Natural killer cell (primary cell): ENCODE measurements at regions not wholly inside any gene's neighbourhood (a gene's known extent, or its start where the extent isn't known, plus 50 kb on each side); places are given as distances from the start of the nearest gene placed in this dataset.

Experiments
- ATAC-seq, 3 donors: fragments of 150-1000 bp in 2 of 3; fragments of 200-7000 bp in 1 of 3; cut with Tn5 transposase; 1 replicate in 1 of 3; 2 replicates in 2 of 3; pipeline ENCODE4 v1.10.0; 2021; ENCODE audit warnings: mild to moderate bottlenecking in 2 of 3, moderate library complexity in 2 of 3
- DNase-seq, 2 donors: peaks; one replicate each; pipeline versions ENCODE4 v3.0.0 to v3.0.0-alpha.2; 2013 to 2021; ENCODE audit warnings: mixed read lengths in 1 of 2
- H3K27ac ChIP-seq: one replicate; pipeline ENCODE4 v1.5.1; 2013; ENCODE audit warnings: mild to moderate bottlenecking, low read length
- H3K27me3 ChIP-seq: one replicate; pipeline ENCODE4 v1.6.1; 2013; ENCODE audit warnings: low read length; ENCODE audit not compliant: control insufficient read depth, insufficient read depth
- H3K36me3 ChIP-seq: one replicate; pipeline ENCODE4 v1.6.1; 2013; ENCODE audit warnings: low read length; ENCODE audit not compliant: control insufficient read depth, insufficient read depth
- H3K4me1 ChIP-seq: one replicate; pipeline ENCODE4 v1.6.1; 2013; ENCODE audit warnings: low read length; ENCODE audit not compliant: control insufficient read depth, insufficient read depth
- H3K4me3 ChIP-seq: one replicate; pipeline ENCODE4 v1.5.1; 2013; ENCODE audit warnings: low read length
- H3K9me3 ChIP-seq: one replicate; pipeline ENCODE4 v1.6.1; 2013; ENCODE audit warnings: low read length; ENCODE audit not compliant: control insufficient read depth, insufficient read depth
- H3K27ac Mint-ChIP-seq, 2 donors: one replicate each; pipeline ENCODE4 v1.8.0; 2022; ENCODE audit warnings: mild to moderate bottlenecking in 2 of 2, mixed read lengths in 2 of 2, moderate library complexity in 1 of 2
- H3K27me3 Mint-ChIP-seq, 2 donors: one replicate each; pipeline ENCODE4 v1.8.0; 2022; ENCODE audit warnings: low read depth in 2 of 2, mixed read lengths in 2 of 2
- H3K36me3 Mint-ChIP-seq: one replicate; pipeline ENCODE4 v1.8.0; 2022; ENCODE audit warnings: mixed read lengths
- H3K4me1 Mint-ChIP-seq, 2 donors: one replicate each; pipeline ENCODE4 v1.8.0; 2022; ENCODE audit warnings: mixed read lengths in 2 of 2
- H3K4me3 Mint-ChIP-seq: one replicate; pipeline ENCODE4 v1.8.0; 2022; ENCODE audit warnings: mild to moderate bottlenecking, moderate library complexity, mixed read lengths
- H3K9me3 Mint-ChIP-seq, 2 donors: one replicate each; pipeline ENCODE4 v1.8.0; 2022; ENCODE audit warnings: mixed read lengths in 2 of 2
- WGBS: methylation state at CpG from one replicate; pipeline ENCODE4 v1.1.7; 2013; ENCODE audit warnings: missing lambda C conversion rate; ENCODE audit not compliant: insufficient coverage; 5-methylcytosine and 5-hydroxymethylcytosine counted together
- intact Hi-C: fragments of 100-400 bp; cut with micrococcal nuclease; formaldehyde crosslinking; loops from one replicate; pipeline ENCODE4 v1.14.2; 2022
- TF ChIP-seq, protein P1 (sequence below): fragments of 200-600 bp; IDR thresholded peaks from one replicate; pipeline ENCODE4 v1.8.0; 2022; ENCODE audit warnings: antibody characterized with exemption

DNA sequence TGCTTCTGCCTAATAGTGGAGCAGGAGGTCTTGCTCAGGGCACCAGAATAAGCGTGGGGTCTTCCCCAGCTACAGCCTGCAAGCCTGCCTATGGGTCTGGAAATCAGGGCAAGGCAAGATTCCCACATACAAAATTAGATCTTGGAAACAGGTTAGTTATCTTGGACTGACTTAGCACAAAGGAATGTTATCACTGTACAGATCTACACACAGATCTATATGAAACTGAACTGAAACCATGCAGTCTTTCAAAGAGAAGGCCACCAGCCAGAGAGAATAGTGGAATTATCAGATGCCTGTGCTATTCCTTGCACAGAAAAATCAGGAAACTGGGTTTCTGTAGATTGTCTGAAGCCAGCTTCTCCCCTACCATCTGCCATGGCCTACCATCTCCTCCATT lies 585.7 kb downstream of the ACTL7B start:
- Histone ChIP-seq H3K4me3 (no peak overlapping the region), H3K27ac (no peak overlapping the region), H3K9me3 (no peaks in the 10 kb centered on the region), H3K27me3 (no peaks in the 10 kb centered on the region), H3K4me1 (no peaks in the 10 kb centered on the region), H3K36me3 (no peaks in the 10 kb centered on the region)
- DNase-seq (no peak), ATAC-seq (no peak)
- TF ChIP-seq, protein P1, sequence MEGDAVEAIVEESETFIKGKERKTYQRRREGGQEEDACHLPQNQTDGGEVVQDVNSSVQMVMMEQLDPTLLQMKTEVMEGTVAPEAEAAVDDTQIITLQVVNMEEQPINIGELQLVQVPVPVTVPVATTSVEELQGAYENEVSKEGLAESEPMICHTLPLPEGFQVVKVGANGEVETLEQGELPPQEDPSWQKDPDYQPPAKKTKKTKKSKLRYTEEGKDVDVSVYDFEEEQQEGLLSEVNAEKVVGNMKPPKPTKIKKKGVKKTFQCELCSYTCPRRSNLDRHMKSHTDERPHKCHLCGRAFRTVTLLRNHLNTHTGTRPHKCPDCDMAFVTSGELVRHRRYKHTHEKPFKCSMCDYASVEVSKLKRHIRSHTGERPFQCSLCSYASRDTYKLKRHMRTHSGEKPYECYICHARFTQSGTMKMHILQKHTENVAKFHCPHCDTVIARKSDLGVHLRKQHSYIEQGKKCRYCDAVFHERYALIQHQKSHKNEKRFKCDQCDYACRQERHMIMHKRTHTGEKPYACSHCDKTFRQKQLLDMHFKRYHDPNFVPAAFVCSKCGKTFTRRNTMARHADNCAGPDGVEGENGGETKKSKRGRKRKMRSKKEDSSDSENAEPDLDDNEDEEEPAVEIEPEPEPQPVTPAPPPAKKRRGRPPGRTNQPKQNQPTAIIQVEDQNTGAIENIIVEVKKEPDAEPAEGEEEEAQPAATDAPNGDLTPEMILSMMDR: no peak
- Mint-ChIP-seq H3K27ac (no peak overlapping the region), H3K36me3 (no peaks in the 10 kb centered on the region), H3K27me3 (no peaks in the 10 kb centered on the region), H3K4me3 (no peak overlapping the region), H3K4me1 (peaks cover 0 to 6% of the 10 kb centered on the region in 2 donors), H3K9me3 (peaks cover 0 to 11% of the 10 kb centered on the region in 2 donors)
- 75% methylated on average over 1 of the region's 1 CpG for WGBS
- intact Hi-C loops: no loop called here

DNA sequence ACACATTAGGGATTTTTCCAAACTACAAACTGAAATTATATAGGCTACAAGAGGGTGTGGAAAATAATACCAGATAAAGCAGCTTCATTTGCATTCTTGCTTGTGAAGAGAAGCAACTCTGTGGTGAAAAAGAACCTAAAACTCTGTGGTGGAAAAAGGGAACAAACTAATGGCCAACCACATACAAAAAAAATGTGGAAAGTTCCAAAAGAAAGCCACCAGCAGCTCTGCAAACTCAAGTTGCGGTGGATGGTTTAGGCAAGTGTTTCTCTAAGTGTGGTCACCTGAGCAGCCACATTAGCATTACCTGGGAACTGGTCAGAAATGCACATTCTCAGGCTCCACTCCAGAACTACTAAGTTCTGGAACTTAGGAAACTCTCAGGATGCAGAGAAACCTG lies 586.4 kb downstream of the ACTL7B start:
- no peaks in the 10 kb centered on the region for H3K27me3 Mint-ChIP-seq
- no peak for ATAC-seq
- H3K4me1 Mint-ChIP-seq: peaks cover 0 to 6% of the 10 kb centered on the region in 2 donors
- no peak overlapping the region for H3K4me3 ChIP-seq
- H3K27ac ChIP-seq: no peak overlapping the region
- intact Hi-C loops: no loop called here
- H3K4me1 ChIP-seq: no peaks in the 10 kb centered on the region
- no peak overlapping the region for H3K27ac Mint-ChIP-seq
- DNase-seq: no peak
- no peaks in the 10 kb centered on the region for H3K36me3 ChIP-seq
- H3K4me3 Mint-ChIP-seq: no peak overlapping the region
- H3K9me3 Mint-ChIP-seq: peaks cover 0 to 8% of the 10 kb centered on the region in 2 donors
- TF ChIP-seq, protein P1: no peak
- no peaks in the 10 kb centered on the region for H3K36me3 Mint-ChIP-seq
- no peaks in the 10 kb centered on the region for H3K9me3 ChIP-seq
- H3K27me3 ChIP-seq: no peaks in the 10 kb centered on the region
- 33% methylated on average over 1 of the region's 1 CpG for WGBS

DNA sequence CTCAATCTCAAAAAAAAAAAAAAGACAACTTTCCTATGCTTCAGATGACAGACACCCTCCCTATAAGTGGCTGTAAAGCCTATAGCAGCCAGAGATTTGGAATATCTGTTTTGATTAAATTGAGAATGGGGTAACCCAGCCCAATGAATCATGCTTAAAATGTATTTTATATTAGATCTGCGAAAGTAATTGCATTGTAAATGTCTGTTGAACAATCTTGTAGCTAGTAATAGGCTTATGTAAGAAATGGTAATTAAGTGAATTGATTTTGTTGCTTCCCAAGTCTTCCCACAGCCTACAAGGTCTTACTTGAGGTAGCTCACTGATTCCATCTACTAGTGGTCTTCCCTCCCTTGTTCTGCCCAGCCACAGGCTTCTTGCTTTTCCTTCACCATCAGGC lies 590.7 kb downstream of the ACTL7B start:
- H3K4me1 Mint-ChIP-seq: peaks cover 0 to 6% of the 10 kb centered on the region in 2 donors
- Histone ChIP-seq H3K27me3 (no peaks in the 10 kb centered on the region), H3K4me3 (no peak overlapping the region), H3K27ac (no peak overlapping the region), H3K4me1 (no peaks in the 10 kb centered on the region), H3K9me3 (no peaks in the 10 kb centered on the region), H3K36me3 (no peaks in the 10 kb centered on the region)
- H3K27ac Mint-ChIP-seq: no peak overlapping the region
- DNase-seq: no peak
- TF ChIP-seq, protein P1: no peak
- peaks cover 0 to 9% of the 10 kb centered on the region in 2 donors for H3K9me3 Mint-ChIP-seq
- 91% methylated on average over 1 of the region's 1 CpG for WGBS
- H3K4me3 Mint-ChIP-seq: no peak overlapping the region
- intact Hi-C loops: no loop called here
- ATAC-seq: no peak
- H3K36me3 Mint-ChIP-seq: no peaks in the 10 kb centered on the region
- no peaks in the 10 kb centered on the region for H3K27me3 Mint-ChIP-seq

DNA sequence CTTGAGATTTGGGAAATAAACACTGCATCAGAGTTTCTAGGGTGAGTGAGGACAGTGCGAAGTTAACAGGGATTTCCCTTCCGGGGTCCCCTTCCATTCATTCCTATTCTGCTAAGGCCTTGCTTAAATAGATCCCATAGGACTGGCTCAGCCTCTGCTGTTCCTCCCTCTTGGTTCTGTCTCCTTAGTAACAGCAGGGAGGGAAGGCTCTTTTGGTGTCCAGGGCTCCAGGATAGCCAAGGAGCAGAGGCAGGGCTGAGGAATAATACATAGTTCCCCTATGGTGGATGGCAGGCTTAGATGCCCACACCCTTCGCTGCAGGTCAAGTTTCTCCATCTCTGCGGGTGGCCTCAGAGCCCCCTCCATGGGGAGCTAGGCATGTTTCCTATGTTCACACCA lies 591.7 kb downstream of the ACTL7B start:
- H3K36me3 Mint-ChIP-seq: no peaks in the 10 kb centered on the region
- Histone ChIP-seq H3K27ac (no peak overlapping the region), H3K9me3 (no peaks in the 10 kb centered on the region), H3K4me3 (no peak overlapping the region), H3K27me3 (no peaks in the 10 kb centered on the region), H3K36me3 (no peaks in the 10 kb centered on the region), H3K4me1 (no peaks in the 10 kb centered on the region)
- 93% methylated on average over 4 of the region's 4 CpGs for WGBS
- H3K4me1 Mint-ChIP-seq: peaks cover 0 to 6% of the 10 kb centered on the region in 2 donors
- H3K27ac Mint-ChIP-seq: no peak overlapping the region
- DNase-seq: no peak
- no peak for ATAC-seq
- peaks cover 3 to 9% of the 10 kb centered on the region in 2 donors for H3K9me3 Mint-ChIP-seq
- intact Hi-C loops: no loop called here
- TF ChIP-seq, protein P1: no peak
- no peaks in the 10 kb centered on the region for H3K27me3 Mint-ChIP-seq
- no peak overlapping the region for H3K4me3 Mint-ChIP-seq
